Cerebellar nuclear complex (tissue), 1 donor: ENCODE measurements at regions not wholly inside any gene's neighbourhood (a gene's known extent, or its start where the extent isn't known, plus 50 kb on each side); places are given as distances from the start of the nearest gene placed in this dataset.
"Not testable (repeated sequence)": the region's sequence is repeated elsewhere in the genome, so short reads cannot be mapped to it uniquely, and the experiment has no call there.

Experiments used
- DNase-seq, 2 experiments: peaks; one replicate each; lab custom pipeline; 2025; lab: John Stamatoyannopoulos, UW

GRCh38 chr11:37322333-37323194, 724.5 kb upstream of the RAG2 start:
- DNase-seq = no peak

GRCh38 chr11:37320921-37321320, 722.9 kb upstream of the RAG2 start:
- DNase-seq = no peak

GRCh38 chr11:37317803-37318202, 719.8 kb upstream of the RAG2 start:
- no peak for DNase-seq

GRCh38 chr11:37313266-37313665, 715.2 kb upstream of the RAG2 start:
- DNase-seq = no peak

GRCh38 chr11:37306563-37306962, 708.5 kb upstream of the RAG2 start:
- DNase-seq = no peak

GRCh38 chr11:37301405-37301804, 703.4 kb upstream of the RAG2 start:
- not testable (repeated sequence) for DNase-seq

- DNase-seq = no peak
These were observed 700.1 kb upstream of the RAG2 start for GRCh38 chr11:37298173-37298572.

GRCh38 chr11:37286890-37287289, 688.9 kb upstream of the RAG2 start:
- DNase-seq = no peak

- DNase-seq = no peak
These were observed 684.3 kb upstream of the RAG2 start for GRCh38 chr11:37282367-37282766.

GRCh38 chr11:37280200-37280599, 682.2 kb upstream of the RAG2 start:
- DNase-seq = no peak

- no peak for DNase-seq
These were observed 679.9 kb upstream of the RAG2 start for GRCh38 chr11:37277896-37278465.

GRCh38 chr11:37264783-37265182, 666.7 kb upstream of the RAG2 start:
- DNase-seq = no peak

- DNase-seq = no peak
These were observed 666.0 kb upstream of the RAG2 start for GRCh38 chr11:37264060-37264459.

- DNase-seq = not testable (repeated sequence)
These were observed 665.4 kb upstream of the RAG2 start for GRCh38 chr11:37263467-37263866.

GRCh38 chr11:37259734-37260133, 661.7 kb upstream of the RAG2 start:
- DNase-seq = no peak

GRCh38 chr11:37248145-37248544, 650.1 kb upstream of the RAG2 start:
- DNase-seq = no peak

GRCh38 chr11:37246092-37246491, 648.1 kb upstream of the RAG2 start:
- DNase-seq = not testable (repeated sequence)

- no peak for DNase-seq
These were observed 632.8 kb upstream of the RAG2 start for GRCh38 chr11:37230865-37231264.

- DNase-seq = no peak
These were observed 625.9 kb upstream of the RAG2 start for GRCh38 chr11:37223962-37224361.

GRCh38 chr11:37203006-37203405, 605.0 kb upstream of the RAG2 start:
- no peak for DNase-seq

- DNase-seq = no peak
These were observed 601.0 kb upstream of the RAG2 start for GRCh38 chr11:37199082-37199481.

GRCh38 chr11:37184326-37184725, 586.3 kb upstream of the RAG2 start:
- no peak for DNase-seq

GRCh38 chr11:37182031-37182430, 584.0 kb upstream of the RAG2 start:
- no peak for DNase-seq

GRCh38 chr11:37177721-37178120, 579.7 kb upstream of the RAG2 start:
- no peak for DNase-seq
